ENCODE measurements at regions not wholly inside any gene's neighbourhood (a gene's known extent, or its start where the extent isn't known, plus 50 kb on each side); places are given as distances from the start of the nearest gene placed in this dataset.

DNA sequence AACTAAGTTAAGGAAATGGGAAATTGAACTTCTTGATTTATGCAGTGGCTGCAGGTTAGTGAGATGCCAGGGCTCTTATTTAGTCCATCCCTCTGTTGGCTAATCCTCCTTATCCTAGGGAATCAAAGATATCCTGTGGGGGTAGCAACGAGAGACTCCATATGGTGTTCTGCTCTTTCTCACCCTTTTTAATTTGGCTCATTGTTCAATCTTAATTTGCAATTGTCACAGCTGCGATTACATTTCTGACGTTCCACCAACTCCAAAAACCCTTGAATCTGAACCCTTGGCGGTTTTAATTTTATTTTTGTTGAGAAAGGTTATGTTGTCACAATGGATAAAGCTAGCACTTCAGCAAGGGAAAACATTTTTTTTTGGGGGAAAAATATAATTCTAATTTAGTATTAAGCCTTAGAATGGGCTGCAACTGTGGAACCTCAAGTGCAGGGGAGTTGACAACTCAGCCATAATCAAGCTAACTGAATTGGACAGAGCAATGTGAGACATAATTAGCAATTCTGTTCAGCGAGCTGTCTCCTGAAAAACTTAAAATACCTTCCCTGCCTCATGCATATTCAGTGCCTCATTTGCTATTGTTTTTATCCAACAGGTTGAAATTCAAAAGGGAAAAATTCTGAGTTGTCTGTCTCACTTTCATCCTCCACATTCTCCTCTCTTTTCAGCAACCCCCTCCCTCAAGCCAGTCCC lies 91.3 kb downstream of the MAT2B start:
- no peaks in the 10 kb centered on the region for H3K27me3 ChIP-seq
- H3K4me1 ChIP-seq = no peaks in the 10 kb centered on the region
- TF ChIP-seq, protein P1, sequence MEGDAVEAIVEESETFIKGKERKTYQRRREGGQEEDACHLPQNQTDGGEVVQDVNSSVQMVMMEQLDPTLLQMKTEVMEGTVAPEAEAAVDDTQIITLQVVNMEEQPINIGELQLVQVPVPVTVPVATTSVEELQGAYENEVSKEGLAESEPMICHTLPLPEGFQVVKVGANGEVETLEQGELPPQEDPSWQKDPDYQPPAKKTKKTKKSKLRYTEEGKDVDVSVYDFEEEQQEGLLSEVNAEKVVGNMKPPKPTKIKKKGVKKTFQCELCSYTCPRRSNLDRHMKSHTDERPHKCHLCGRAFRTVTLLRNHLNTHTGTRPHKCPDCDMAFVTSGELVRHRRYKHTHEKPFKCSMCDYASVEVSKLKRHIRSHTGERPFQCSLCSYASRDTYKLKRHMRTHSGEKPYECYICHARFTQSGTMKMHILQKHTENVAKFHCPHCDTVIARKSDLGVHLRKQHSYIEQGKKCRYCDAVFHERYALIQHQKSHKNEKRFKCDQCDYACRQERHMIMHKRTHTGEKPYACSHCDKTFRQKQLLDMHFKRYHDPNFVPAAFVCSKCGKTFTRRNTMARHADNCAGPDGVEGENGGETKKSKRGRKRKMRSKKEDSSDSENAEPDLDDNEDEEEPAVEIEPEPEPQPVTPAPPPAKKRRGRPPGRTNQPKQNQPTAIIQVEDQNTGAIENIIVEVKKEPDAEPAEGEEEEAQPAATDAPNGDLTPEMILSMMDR (IDR thresholded peaks at IDR 0.05) = no peak
- H3K27ac ChIP-seq = no peak overlapping the region
- DNase-seq (ENCODE audit: low spot score) = no peak
- no peaks in the 10 kb centered on the region for H3K36me3 ChIP-seq
- peaks cover 0 to 4% of the 10 kb centered on the region in 2 donors for H3K9me3 ChIP-seq
- H3K4me3 ChIP-seq = no peak overlapping the region

DNA sequence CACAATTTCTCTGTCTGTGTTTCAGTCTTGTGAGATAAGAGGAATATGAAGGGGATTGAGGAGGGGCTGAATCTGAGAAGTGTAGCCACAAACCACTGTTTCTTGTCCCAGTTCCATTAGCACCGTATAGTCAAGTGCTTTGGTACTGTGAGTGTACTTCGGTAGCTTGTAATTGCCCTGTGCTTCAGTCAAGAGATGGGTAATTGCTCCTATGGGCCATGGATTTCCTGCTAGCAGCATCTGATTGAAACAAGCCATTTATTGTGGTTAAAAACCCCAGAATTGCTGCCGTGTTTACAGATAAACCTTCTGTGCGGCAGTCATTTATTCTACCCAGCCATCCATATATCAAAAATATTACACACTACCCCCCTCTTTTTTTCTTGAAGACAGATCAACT lies 98.6 kb downstream of the MAT2B start:
- no peaks in the 10 kb centered on the region for H3K9me3 ChIP-seq
- H3K27me3 ChIP-seq = no peaks in the 10 kb centered on the region
- H3K4me1 ChIP-seq = no peaks in the 10 kb centered on the region
- no peaks in the 10 kb centered on the region for H3K36me3 ChIP-seq
- TF ChIP-seq, protein P1 (IDR thresholded peaks at IDR 0.05) = no peak
- no peak for DNase-seq (ENCODE audit: low spot score)
- no peak overlapping the region for H3K27ac ChIP-seq
- H3K4me3 ChIP-seq = no peak overlapping the region

DNA sequence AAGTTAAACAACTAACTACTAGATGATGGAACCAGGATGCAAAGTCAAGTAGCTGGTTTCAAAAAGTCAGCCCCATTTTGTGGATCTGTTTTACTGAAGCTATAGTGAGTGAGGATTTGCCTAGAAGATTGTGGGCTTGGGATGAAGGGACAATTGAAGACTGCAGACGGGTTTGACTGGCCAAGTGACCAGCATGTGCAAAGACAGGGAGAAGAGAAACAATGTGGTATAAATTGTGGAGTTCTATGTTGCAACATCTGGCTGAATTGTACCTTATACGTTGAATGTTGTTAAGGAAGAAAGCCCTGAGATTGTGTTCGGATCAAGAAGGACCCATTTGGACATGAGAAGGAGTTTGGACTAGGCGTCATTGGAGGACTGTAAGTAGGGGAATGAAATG lies 101.8 kb downstream of the MAT2B start:
- Histone ChIP-seq H3K27me3 (no peaks in the 10 kb centered on the region), H3K27ac (no peak overlapping the region), H3K4me3 (no peak overlapping the region), H3K9me3 (no peaks in the 10 kb centered on the region), H3K4me1 (no peaks in the 10 kb centered on the region), H3K36me3 (no peaks in the 10 kb centered on the region)
- TF ChIP-seq, protein P1 (IDR thresholded peaks at IDR 0.05) = no peak
- no peak for DNase-seq (ENCODE audit: low spot score)

DNA sequence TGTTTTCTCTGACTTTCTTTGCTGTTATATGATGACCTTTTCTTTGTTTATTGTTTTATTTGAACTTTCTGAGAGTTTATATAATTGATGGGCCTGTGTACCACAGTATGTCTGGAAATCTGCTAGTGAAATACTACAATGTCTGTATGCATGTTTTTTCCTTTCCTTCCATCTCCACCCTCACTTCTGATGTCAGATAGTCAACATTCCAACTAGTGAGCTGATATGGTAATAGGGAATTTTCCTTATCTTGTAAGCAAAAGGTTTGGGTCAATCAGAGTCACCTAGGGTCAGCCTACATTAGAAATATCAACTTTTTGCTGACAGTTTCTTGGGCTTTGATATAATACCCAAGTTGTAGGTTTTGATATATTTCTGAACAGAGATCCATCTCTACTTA lies 103.2 kb downstream of the MAT2B start:
- no peak overlapping the region for H3K27ac ChIP-seq
- no peak for DNase-seq (ENCODE audit: low spot score)
- no peaks in the 10 kb centered on the region for H3K27me3 ChIP-seq
- H3K4me3 ChIP-seq = no peak overlapping the region
- H3K36me3 ChIP-seq = no peaks in the 10 kb centered on the region
- no peaks in the 10 kb centered on the region for H3K9me3 ChIP-seq
- TF ChIP-seq, protein P1 (IDR thresholded peaks at IDR 0.05) = no peak
- H3K4me1 ChIP-seq = no peaks in the 10 kb centered on the region

DNA sequence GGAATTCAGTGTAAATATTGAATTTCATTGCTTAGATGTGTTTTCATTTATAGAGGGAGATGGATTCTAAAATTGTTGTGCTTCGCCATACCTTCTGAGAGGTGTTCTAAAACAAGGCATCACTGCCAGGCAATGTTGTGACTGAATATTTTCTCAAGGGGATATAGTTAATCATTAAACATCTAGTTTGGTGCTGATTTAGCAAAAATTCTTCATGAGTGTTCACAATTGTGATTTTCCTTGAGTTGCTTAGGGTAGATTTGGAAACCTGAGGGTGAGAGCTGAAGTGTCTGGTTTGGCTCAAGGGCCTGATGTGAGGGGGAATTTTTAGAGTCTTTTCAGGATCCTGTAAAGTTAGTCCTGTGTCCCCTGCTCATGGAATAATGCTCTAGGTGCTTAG lies 104.5 kb downstream of the MAT2B start:
- TF ChIP-seq, protein P1 (IDR thresholded peaks at IDR 0.05) = no peak

More for the DNA sequence above, 104.5 kb downstream of the MAT2B start:
- Histone ChIP-seq H3K9me3 (no peaks in the 10 kb centered on the region), H3K27me3 (no peaks in the 10 kb centered on the region), H3K36me3 (no peaks in the 10 kb centered on the region), H3K4me3 (no peak overlapping the region), H3K27ac (no peak overlapping the region), H3K4me1 (no peaks in the 10 kb centered on the region)
- DNase-seq (ENCODE audit: low spot score) = no peak
